ENCODE measurements at regions not wholly inside any gene's neighbourhood (a gene's known extent, or its start where the extent isn't known, plus 50 kb on each side); places are given as distances from the start of the nearest gene placed in this dataset.

DNA sequence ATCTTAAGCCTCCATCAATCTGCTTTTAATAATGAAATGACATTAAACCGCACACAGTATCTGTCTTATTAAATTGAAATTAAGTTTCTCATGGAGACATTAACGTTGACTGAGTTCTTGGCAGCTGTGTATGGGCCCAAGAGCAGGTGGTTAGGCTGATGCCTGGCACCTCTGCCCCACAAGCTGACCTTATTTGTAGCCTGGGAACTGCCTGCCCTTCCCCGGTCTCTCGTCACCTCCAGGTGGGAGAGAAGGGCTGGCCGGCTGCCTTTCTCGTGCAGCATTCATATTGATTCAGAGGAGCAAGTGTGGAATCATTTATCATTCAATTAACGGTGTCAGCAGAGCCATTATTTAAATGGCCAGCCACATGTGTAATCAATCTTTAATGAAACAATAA lies 53.0 kb upstream of the FCN1 start:
- BruUV-seq (replicated peaks): no TSS peak
- Histone ChIP-seq H3K9me1 (ENCODE audit: control insufficient read depth, insufficient read depth, low read length) (no peaks in the 10 kb centered on the region), H3K9me3 (replicated peaks; ENCODE audit: control insufficient read depth, insufficient read depth, low read depth, low read length) (no peaks in the 10 kb centered on the region), H3K4me1 (replicated peaks in 1 of 2; ENCODE audit: control insufficient read depth in 2 of 2, insufficient read depth in 2 of 2, low read length in 2 of 2) (no peaks in the 10 kb centered on the region), H3K27me3 (ENCODE audit: control insufficient read depth in 2 of 2, insufficient read depth in 2 of 2, low read length in 2 of 2) (peaks cover 0 to 23% of the 10 kb centered on the region in 2 experiments; a peak in 2 of 5 replicates), H3K27ac (ENCODE audit: extremely low read depth, low read depth, low read length) (no peak overlapping the region), H3K4me2 (ENCODE audit: insufficient read depth, low read length) (no peak overlapping the region), H2AFZ (ENCODE audit: low read depth, low read length) (no peak overlapping the region), H4K20me1 (replicated peaks; ENCODE audit: control insufficient read depth, insufficient read depth, low read length) (no peaks in the 10 kb centered on the region; the same call in 1 of the 2 replicates), H3K9ac (ENCODE audit: insufficient read depth in 1 of 2, low read depth in 2 of 2, low read length in 2 of 2) (no peak overlapping the region), H3K36me3 (ENCODE audit: control insufficient read depth, insufficient read depth, low read length) (no peaks in the 10 kb centered on the region), H3K4me3 (no peak overlapping the region), H3K79me2 (ENCODE audit: control insufficient read depth, insufficient read depth, low read length) (no peaks in the 10 kb centered on the region)
- in situ Hi-C loops (cut with MboI): no loop called here
- DNase-seq (ENCODE audit: extremely low read depth in 1 of 4, low spot score in 3 of 4) (no peak), ATAC-seq (no peak), FAIRE-seq (no peak)
- ChIA-PET CTCF (ENCODE audit: low intra/inter-chr PET ratio) (no interaction called here), POLR2A (no interaction called here)
- 1% methylated on average over 7 of the region's 7 CpGs for WGBS (ENCODE audit: insufficient coverage, low coverage, missing lambda C conversion rate)
- intact Hi-C loops (cut with micrococcal nuclease): no loop called here
- TF ChIP-seq NCOA2 (IDR thresholded peaks at IDR 0.05; ENCODE audit: partially characterized antibody in 2 of 2): no peak
- TF ChIP-seq FOS (IDR thresholded peaks at IDR 0.05; ENCODE audit: extremely low read depth, insufficient read length): no peak
- TF ChIP-seq, protein P1, sequence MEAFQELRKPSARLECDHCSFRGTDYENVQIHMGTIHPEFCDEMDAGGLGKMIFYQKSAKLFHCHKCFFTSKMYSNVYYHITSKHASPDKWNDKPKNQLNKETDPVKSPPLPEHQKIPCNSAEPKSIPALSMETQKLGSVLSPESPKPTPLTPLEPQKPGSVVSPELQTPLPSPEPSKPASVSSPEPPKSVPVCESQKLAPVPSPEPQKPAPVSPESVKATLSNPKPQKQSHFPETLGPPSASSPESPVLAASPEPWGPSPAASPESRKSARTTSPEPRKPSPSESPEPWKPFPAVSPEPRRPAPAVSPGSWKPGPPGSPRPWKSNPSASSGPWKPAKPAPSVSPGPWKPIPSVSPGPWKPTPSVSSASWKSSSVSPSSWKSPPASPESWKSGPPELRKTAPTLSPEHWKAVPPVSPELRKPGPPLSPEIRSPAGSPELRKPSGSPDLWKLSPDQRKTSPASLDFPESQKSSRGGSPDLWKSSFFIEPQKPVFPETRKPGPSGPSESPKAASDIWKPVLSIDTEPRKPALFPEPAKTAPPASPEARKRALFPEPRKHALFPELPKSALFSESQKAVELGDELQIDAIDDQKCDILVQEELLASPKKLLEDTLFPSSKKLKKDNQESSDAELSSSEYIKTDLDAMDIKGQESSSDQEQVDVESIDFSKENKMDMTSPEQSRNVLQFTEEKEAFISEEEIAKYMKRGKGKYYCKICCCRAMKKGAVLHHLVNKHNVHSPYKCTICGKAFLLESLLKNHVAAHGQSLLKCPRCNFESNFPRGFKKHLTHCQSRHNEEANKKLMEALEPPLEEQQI (IDR thresholded peaks at IDR 0.05): no peak
- TF ChIP-seq ZNF41 (CRISPR knock-in tag; conservative IDR thresholded peaks at IDR 0.05): no peak
- no peak for TF ChIP-seq ZNF311 (CRISPR knock-in tag; IDR thresholded peaks at IDR 0.05)
- TF ChIP-seq, protein P2, sequence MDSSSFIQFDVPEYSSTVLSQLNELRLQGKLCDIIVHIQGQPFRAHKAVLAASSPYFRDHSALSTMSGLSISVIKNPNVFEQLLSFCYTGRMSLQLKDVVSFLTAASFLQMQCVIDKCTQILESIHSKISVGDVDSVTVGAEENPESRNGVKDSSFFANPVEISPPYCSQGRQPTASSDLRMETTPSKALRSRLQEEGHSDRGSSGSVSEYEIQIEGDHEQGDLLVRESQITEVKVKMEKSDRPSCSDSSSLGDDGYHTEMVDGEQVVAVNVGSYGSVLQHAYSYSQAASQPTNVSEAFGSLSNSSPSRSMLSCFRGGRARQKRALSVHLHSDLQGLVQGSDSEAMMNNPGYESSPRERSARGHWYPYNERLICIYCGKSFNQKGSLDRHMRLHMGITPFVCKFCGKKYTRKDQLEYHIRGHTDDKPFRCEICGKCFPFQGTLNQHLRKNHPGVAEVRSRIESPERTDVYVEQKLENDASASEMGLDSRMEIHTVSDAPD (CRISPR knock-in tag; IDR thresholded peaks at IDR 0.05): no peak
- TF ChIP-seq MEIS2 (IDR thresholded peaks at IDR 0.05; ENCODE audit: partially characterized antibody): no peak
- no peak for TF ChIP-seq STAG1 (CRISPR knock-in tag; IDR thresholded peaks at IDR 0.05; ENCODE audit: borderline replicate concordance)
- no peak for TF ChIP-seq SREBF2 (CRISPR knock-in tag; IDR thresholded peaks at IDR 0.05)
- no peak for TF ChIP-seq WHSC1 (IDR thresholded peaks at IDR 0.05; ENCODE audit: low read length)
- TF ChIP-seq, protein P3, sequence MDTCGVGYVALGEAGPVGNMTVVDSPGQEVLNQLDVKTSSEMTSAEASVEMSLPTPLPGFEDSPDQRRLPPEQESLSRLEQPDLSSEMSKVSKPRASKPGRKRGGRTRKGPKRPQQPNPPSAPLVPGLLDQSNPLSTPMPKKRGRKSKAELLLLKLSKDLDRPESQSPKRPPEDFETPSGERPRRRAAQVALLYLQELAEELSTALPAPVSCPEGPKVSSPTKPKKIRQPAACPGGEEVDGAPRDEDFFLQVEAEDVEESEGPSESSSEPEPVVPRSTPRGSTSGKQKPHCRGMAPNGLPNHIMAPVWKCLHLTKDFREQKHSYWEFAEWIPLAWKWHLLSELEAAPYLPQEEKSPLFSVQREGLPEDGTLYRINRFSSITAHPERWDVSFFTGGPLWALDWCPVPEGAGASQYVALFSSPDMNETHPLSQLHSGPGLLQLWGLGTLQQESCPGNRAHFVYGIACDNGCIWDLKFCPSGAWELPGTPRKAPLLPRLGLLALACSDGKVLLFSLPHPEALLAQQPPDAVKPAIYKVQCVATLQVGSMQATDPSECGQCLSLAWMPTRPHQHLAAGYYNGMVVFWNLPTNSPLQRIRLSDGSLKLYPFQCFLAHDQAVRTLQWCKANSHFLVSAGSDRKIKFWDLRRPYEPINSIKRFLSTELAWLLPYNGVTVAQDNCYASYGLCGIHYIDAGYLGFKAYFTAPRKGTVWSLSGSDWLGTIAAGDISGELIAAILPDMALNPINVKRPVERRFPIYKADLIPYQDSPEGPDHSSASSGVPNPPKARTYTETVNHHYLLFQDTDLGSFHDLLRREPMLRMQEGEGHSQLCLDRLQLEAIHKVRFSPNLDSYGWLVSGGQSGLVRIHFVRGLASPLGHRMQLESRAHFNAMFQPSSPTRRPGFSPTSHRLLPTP (IDR thresholded peaks at IDR 0.05; ENCODE audit: borderline replicate concordance, extremely low read depth, insufficient read length): no peak
- no peak for TF ChIP-seq ZNF717 (CRISPR knock-in tag; IDR thresholded peaks at IDR 0.05)
